HG03103 (cell line): ENCODE measurements at regions not wholly inside any gene's neighbourhood (a gene's known extent, or its start where the extent isn't known, plus 50 kb on each side); places are given as distances from the start of the nearest gene placed in this dataset.
"Not testable (repeated sequence)": the region's sequence is repeated elsewhere in the genome, so short reads cannot be mapped to it uniquely, and the experiment has no call there.

Experiments used
- ATAC-seq: cut with Tn5 transposase; IDR thresholded peaks from one replicate; pipeline ENCODE4 v1.9.1; 2021; ENCODE audit warnings: low read depth; ENCODE audit not compliant: unreplicated experiment

DNA sequence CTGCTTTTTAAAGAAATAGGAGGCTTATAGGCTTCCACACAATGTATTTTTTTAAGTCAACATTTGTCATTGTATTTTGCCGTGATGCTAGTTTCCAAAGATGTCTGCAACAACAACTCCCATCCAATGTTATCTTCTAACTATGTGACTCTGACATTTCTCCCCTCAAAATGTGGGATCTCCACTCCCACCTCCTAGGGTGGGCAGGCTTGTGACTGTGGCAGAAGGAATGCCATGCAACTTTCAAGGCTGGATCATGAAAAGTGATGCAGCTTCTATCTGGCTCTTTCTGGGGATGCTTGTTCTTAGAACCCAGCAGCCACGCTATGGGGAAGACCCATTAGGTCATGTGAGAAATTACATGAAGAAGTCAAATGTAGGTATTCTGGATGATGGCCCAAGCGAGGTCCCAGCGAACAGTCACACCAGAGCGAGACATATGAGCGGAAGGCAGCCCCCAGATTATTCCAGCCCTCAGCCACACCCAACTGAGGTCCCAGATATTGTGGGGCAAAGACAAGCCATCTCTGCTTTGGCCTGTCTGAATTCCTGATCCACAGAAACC lies 124.3 kb downstream of the BDH1 start:
- no peak for ATAC-seq

DNA sequence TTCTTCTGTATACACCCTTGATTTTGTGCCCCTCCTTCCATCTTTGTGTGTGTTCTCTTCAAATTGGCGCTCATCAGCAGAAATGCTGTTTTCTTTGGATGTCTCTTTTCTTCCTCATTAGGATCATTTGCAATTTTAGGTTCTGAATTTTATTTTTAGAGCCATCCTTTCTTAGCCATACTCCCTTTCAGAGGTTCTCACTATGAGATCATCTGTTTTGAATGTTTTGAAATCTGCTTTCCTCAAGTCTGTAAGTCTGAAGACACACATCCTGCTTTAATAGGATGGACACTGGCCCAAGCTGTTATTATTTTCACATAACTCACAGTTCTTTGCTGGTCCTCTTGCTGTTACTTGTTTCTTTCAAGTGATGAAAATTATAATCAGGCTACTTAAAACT lies 124.8 kb downstream of the BDH1 start:
- ATAC-seq = no peak

DNA sequence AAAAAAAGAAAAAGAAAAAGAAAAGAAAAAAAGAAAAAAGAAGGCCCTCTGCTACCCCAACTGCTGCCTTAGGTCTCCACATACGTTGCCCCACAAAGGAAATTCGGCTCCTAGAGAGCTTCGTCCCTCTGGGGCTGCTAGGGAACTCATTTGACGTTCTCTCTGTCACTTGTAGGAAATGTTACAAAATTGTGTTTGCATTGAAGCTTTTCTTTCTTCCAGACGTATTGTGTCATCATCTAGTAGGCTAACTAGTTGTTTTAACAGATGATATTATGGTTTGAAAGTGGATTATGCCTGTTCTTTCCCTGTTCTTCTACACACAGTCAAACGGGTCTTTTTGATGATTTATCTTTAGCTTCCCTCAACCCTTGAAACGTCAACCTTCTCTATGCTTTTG lies 125.3 kb downstream of the BDH1 start:
- ATAC-seq = no peak

DNA sequence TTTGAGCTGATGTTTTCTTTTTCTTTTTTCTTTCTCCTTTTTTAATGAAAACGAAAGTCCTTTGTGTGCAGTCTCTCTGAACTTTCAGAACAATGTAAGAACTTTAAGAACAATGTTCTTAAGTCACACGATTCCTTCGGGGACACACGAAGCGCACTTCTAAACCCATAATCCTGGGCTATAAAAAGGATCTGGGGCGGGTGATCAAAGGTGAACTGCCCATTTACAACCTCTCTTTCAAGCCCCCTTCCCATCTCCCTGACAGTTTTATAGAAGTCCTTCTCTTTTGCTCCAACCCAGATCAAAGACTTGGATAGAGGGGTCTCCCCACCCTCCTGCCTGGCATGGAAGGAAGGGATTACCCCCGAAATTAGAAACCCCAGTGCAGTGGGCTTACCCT lies 126.8 kb downstream of the BDH1 start:
- no peak for ATAC-seq

DNA sequence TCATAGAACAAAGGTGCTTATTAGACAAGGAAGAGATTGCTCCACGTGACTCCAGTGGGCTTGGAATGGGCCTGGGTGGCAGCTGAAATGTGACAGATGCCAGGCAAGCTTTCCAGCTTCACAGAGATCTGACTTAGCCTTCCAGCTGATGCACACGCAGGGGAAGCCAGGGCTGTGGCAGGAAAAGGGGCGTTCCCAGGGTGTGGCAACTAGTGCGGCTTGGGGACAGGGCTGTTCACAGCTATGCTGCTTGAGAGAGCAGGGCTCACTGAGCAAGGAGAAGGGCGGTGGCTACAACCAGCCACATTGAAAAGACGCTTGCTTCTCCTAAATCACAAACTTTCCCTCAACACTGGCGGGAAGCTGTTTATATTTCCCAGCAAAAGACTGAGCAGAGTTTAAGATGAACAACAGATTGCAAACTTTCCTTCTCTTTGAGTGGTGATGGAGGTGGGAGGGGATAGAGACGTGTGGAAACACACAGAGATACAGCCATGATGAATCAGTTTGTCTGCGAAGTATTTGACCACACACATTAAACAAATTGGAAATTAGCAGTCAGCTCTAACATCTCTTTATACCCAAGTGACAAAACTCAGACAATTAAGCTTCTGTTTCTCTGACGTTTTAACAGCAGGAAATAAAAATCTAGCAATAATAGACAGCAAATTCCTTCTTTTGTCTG lies 127.5 kb downstream of the BDH1 start:
- no peak for ATAC-seq

DNA sequence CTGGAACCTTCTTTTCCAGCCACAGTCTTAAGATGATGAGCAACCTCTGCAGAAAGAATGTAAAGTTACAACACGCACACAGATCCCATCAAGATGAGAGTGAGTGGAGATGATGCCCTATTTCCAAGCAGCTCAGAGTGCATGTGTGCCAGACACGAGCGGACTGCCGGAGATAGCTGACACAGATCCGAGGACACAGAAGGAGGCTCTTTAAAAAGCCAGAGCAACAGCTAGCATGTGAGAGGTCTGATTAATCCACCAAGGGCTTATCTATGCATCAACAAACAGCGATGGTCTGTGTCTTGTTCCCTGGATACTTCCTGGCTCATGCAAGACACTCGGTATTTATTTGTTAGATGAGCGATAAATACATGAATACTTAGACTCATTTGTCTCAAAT lies 128.6 kb upstream of the DLG1 start:
- no peak for ATAC-seq

DNA sequence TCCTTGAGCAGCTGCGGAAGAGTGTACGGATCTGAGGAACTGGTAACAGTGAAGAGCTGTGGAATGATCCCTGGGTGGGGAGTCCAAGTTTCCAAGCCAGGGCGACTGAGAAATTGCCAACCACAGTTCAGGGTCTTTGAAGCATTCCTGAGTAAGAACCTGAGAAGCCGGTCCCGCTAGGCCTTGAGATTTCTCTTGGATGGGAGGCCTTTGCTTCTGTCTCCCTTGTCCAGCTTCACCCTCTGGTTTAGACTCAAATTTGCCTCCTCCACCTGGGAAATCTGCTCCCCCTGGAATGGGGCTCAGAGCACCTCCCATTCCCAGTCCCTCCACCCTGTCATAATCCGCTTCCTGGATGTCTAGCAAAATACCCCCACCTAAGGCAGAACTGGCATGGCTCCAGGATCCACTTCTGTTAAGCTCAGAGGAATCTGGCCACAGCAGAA lies 127.7 kb upstream of the DLG1 start:
- no peak for ATAC-seq

DNA sequence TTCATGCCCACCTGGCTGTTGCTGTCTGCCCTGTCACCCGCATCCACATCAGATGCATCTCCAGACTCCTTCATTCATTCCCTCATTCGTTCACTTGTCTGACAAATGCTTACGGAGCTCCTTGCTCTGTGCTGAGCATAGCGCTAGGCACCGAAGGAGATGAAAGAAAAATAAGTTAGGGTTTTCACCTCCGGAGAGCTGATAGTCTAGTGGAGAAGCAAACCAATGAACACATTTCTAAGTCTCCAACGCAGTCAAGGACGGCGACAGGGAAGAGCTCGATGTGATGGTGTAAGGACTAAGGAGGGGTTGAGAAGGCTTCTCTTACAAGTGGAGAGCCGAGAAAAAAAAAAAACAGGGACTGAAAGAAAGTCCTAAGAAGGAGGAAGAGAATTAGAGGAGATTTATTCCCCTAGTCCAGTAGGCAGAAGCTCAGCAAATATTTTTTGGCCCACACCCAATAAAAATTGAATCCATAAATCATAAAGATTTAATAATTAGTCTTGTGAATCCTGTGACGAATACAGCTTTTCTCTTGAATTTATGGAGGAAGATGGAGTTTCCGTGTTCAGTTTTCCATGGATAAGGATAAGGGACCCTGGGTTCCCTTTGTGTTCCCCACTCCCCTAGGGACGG lies 127.2 kb upstream of the DLG1 start:
- no peak for ATAC-seq

DNA sequence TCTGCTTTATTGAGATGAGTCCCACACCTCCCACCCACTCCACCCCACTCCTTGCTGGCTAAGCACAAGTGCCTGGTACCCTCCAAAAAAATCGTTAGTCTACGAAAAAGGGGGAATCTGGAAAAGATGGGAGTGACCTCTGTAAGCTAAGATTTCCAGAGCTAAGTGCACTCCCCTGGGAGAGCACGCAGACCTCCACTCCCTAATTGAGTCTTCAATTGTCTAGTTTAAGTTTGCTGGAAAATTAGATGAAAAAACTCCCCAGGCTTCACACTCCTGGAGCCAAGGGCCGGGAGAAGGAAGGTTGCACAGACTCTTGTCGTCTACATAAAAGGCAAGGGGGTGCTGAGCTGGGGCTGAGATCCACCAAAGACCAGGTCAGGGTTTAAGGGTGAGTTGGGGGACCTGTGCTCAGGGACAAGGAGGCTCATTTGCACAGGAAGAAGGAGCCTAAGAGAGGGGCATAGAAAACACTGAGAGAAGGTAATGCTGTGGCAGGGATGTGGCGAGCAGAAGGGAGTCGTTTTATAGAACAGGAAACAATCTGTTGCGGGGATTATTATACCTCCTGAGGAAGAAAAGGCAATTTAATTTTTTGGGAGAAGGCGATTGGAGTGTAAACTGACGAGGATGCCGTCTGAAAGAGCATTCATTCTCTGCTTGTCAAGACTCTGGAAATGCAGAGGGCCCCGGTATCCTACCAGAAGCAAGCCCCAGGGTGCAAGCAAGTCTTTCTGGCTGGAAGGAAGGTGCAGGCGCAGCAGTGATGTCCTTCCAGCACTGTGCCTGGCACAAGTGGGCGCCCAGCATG lies 126.5 kb upstream of the DLG1 start:
- no peak for ATAC-seq

DNA sequence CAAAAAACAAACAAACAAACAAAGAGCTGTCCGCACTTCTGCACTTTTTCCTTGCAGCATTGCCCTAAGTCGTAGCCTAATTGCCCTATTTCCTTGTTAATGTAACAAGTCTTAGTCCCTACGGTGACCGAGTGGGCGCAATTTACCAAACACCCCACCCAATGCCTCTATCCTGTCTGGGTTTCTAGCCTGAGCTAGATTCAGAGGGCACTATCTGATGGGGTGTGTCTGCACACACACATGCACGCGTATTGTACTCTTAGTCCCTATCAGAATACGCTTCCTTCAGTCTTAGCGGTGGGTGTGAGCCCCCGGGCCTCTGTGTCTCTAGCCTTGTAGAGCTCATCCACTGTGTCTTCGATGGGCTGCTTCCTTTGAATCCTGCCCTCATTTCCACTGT lies 125.9 kb upstream of the DLG1 start:
- no peak for ATAC-seq

DNA sequence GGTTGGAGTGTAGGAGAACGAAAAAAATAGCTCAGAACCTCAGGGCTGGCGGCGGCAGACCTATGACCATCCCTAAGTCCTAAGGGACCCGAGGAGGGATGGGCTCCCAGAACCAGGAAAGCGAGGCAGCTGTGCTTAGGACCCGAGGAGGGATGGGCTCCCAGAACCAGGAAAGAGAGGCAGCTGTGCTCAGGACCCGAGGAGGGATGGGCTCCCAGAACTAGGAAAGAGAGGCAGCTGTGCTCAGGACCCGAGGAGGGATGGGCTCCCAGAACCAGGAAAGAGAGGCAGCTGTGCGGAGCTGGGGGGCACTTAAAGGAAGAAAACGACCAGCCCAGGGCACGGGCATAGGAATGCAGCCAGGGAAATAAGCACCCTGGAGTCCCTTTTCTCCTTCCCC lies 125.0 kb upstream of the DLG1 start:
- ATAC-seq = no peak

DNA sequence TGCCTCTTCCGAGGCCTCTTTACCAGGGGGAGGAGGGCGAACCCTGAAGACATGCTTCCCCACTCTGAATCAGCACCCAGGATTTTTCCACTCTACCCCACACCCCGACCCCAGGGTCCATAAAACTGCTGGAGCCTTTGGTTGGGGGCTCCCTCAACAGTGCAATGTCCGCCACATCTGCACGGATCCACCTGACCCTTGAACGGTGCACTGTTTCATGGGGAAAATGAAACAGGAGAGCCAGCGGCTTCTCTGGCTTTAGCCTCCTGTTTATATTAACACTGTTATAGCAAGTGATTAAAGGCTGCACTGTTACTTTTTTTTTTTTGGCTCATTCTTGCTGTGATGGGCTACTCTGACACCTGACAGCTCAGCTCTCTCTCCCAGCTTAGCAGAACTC lies 124.1 kb upstream of the DLG1 start:
- no peak for ATAC-seq

DNA sequence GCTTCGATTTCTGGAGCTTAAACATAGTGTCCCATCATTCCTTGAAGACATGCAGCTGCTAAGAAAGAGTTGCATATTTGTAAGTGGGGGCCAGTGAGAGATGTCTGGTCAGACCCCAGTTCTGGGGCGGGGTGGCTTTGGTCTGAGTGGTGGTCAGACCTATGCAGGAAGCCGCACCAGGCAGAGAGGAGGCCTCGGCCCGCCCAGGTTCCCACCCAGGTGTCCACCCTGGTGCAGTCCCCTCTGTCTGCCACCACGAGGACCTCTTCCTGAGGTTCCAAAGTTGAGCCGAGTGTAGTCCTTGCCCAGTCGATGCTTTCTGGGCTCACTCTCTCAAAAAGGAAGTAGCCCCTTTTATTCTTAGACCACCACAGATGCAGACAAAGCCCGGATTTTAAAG lies 122.6 kb upstream of the DLG1 start:
- no peak for ATAC-seq

DNA sequence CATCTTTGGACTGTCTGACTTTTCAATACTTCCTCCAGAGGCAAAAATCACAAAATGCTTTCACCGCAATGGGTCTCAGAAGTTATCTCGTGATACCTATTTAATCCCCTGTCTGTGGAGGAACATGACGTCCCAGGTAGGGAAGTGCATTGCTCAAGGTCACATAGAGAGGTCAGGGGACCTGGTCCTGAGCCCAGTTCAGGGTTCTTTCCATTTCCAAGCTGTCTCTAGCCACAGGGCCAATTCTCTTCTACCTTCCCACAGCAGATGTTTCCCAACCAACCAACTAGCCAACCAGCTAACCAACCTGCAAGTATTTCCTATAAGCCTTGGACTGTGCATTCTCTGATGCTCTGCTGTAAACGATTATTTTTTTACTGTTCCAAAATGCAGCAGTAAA lies 122.2 kb upstream of the DLG1 start:
- ATAC-seq = no peak

DNA sequence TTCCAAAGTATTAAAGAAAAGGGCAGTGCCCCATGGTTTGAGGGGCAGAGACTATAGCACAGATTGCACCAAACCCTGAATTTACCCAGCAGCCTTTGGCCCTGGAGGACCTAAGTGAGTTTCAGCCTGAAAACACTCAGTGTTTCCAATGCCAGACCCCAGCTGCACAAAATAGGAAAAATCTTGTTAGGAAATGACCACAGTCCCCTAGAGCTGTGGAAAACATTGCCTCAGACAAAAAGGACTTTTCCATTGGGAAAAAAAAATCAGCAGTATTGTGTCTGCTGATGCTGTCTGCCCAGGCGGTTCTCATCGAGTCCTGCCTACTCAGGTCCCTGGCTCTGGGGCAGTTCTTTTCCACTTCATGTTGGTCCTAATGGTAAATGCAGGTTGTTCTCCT lies 121.7 kb upstream of the DLG1 start:
- no peak for ATAC-seq

DNA sequence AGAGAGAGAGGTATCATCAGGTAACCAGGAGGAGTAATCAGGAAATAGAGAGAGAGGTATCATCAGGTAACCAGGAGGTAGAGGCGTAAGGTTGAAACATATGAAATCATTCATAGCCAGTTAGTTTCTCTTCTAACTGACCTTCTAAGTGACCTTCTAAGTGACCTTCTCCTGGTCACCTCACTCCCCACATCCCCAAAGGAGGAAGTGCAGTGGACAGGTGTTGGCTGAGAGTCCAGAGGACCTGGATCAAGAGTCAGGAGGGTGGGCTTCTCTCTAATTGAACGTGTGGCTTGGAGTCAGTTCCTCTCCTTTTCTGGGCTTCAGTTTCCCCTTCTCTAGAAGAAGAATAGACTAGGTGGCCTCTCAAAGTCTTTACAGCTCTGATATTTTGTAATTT lies 121.3 kb upstream of the DLG1 start:
- no peak for ATAC-seq

DNA sequence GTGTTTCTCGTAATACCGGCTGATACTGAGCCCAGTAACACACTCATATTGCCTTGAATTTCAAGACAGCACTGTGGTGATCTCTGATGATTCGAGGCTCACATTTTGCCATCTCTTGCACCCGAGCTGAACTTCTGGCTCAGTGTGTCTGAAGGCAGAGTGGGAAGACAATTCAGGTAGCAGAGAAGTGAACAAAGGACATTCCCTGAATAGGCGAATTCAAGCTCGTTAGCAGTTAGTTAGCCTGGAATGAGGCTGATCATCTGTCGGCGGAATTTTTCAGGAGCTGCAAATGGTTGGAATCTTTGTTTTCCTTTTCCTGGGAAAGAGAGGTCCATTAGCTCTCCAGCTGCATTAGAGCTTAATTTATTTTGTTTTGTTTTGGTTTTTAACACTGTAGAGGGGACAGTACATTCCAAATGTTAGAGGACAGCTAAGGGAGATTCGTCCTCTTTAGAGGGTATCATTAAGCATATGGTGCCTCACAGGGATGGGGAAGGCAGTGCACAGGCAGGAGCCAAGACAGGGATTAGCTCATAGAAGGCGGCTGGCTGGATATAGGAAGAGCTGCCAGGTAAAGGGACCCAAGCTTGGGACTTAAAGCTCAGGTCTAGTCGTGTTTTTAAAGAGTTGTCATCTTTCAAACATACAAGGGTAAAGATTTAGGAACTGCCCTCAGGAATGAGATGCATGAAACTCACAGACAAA lies 119.7 kb upstream of the DLG1 start:
- no peak for ATAC-seq

DNA sequence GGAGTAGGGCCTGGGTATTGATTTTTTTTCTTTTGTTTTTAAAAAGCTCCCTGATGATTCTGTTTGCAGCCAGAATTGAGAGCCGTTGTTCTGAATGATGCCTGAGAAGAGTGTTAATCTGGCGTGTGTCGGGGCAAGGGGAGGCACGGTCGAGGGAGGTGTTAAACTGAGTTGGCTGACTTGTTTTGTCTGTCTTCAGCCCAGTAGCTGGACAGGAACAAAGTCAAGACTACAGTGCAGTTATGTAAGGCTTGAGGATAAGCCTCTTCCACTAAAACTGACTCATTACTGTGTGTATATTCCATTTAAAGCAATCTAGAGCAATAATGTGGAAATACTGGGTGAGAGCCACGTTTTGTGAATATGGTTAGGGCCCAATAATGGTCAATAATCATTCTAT lies 119.0 kb upstream of the DLG1 start:
- ATAC-seq = no peak

DNA sequence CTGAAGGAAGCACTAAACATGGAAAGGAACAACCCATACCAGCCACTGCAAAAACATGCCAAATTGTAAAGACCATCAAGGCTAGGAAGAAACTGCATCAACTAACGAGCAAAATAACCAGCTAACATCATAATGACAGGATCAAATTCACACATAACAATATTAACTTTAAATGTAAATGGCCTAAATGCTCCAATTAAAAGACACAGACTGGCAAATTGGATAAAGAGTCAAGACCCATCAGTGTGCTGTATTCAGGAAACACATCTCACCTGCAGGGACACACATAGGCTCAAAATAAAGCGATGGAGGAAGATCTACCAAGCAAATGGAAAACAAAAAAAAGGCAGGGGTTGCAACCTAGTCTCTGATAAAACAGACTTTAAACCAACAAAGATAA lies 113.5 kb upstream of the DLG1 start:
- not testable (repeated sequence) for ATAC-seq

DNA sequence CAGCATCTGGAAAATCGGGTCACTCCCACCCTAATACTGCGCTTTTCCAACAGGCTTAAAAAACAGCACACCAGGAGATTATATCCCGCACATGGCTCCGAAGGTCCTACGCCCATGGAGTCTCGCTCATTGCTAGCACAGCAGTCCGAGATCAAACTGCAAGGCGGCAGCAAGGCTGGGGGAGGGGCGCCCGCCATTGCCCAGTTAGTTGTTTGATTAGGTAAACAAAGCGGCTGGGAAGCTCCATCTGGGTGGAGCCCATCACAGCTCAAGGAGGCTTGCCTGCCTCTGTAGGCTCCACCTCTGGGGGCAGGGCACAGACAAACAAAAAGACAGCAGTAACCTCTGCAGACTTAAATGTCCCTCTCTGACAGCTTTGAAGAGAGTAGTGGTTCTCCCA lies 111.8 kb upstream of the DLG1 start:
- ATAC-seq = not testable (repeated sequence)
